ENCODE measurements at regions not wholly inside any gene's neighbourhood (a gene's known extent, or its start where the extent isn't known, plus 50 kb on each side); places are given as distances from the start of the nearest gene placed in this dataset.

- CTCF ChIA-PET: no interaction called here
- POLR2A ChIA-PET: no interaction called here
Observed at GRCh38 chr11:11178671-11179638, 174.1 kb downstream of the CSNK2A3 start.

- ChIA-PET CTCF (no interaction called here), POLR2A (no interaction called here)
Observed at GRCh38 chr11:11177156-11177808, 175.8 kb downstream of the CSNK2A3 start.

GRCh38 chr11:11173316-11174025 is 179.6 kb downstream of the CSNK2A3 start:
- ChIA-PET CTCF (no interaction called here), POLR2A (no interaction called here)

GRCh38 chr11:11171854-11172253 is 181.2 kb downstream of the CSNK2A3 start:
- POLR2A ChIA-PET: no interaction called here
- CTCF ChIA-PET: no interaction called here

- CTCF ChIA-PET: no interaction called here
- POLR2A ChIA-PET: no interaction called here
Observed at GRCh38 chr11:11171285-11171684, 181.8 kb downstream of the CSNK2A3 start.

- CTCF ChIA-PET: interaction anchor here (1.0 to 1.1 kb wide), 2 partner anchors 14 to 15 kb away, joined by 3 to 4 read pairs; no protein-coding TSS in a partner anchor
- POLR2A ChIA-PET: no interaction called here
Observed at GRCh38 chr11:11170352-11171084, 182.5 kb downstream of the CSNK2A3 start.

- ChIA-PET CTCF (interaction anchor here (1.0 to 1.1 kb wide), 2 partner anchors 13 to 15 kb away, joined by 3 to 4 read pairs; no protein-coding TSS in a partner anchor), POLR2A (no interaction called here)
Observed at GRCh38 chr11:11169715-11170351, 183.2 kb downstream of the CSNK2A3 start.

GRCh38 chr11:11167806-11168205 is 185.2 kb downstream of the CSNK2A3 start:
- POLR2A ChIA-PET: no interaction called here
- CTCF ChIA-PET: no interaction called here

GRCh38 chr11:11164334-11164690 is 188.7 kb downstream of the CSNK2A3 start:
- ChIA-PET CTCF (no interaction called here), POLR2A (no interaction called here)

GRCh38 chr11:11163669-11164333 is 189.2 kb downstream of the CSNK2A3 start:
- ChIA-PET CTCF (no interaction called here), POLR2A (no interaction called here)

- CTCF ChIA-PET: no interaction called here
- POLR2A ChIA-PET: no interaction called here
Observed at GRCh38 chr11:11163236-11163635, 189.8 kb downstream of the CSNK2A3 start.

- ChIA-PET POLR2A (no interaction called here), CTCF (interaction anchor here (0.7 to 1.9 kb wide), 3 partner anchors 121 to 415 kb away, joined by 3 to 6 read pairs (median 3); no protein-coding TSS in a partner anchor)
Observed at GRCh38 chr11:11157185-11157584, 195.9 kb downstream of the CSNK2A3 start.

GRCh38 chr11:11155962-11156815 is 196.9 kb downstream of the CSNK2A3 start:
- POLR2A ChIA-PET: no interaction called here

GRCh38 chr11:11152877-11153276 is 200.2 kb downstream of the CSNK2A3 start:
- ChIA-PET POLR2A (no interaction called here), CTCF (no interaction called here)

More at GRCh38 chr11:11155962-11156815, 196.9 kb downstream of the CSNK2A3 start:
- CTCF ChIA-PET: interaction anchor here (0.6 to 1.9 kb wide), 6 partner anchors 14 to 276 kb away, joined by 3 to 6 read pairs (median 3); no protein-coding TSS in a partner anchor

- ChIA-PET CTCF (interaction anchor here (1.6 kb wide), 1 partner anchor 216 kb away, joined by 4 read pairs; no protein-coding TSS in a partner anchor), POLR2A (no interaction called here)
Observed at GRCh38 chr11:11149671-11150459, 203.2 kb downstream of the CSNK2A3 start.

GRCh38 chr11:11148596-11148995 is 204.5 kb downstream of the CSNK2A3 start:
- ChIA-PET POLR2A (no interaction called here), CTCF (interaction anchor here (1.6 kb wide), 1 partner anchor 215 kb away, joined by 4 read pairs; no protein-coding TSS in a partner anchor)

- POLR2A ChIA-PET: no interaction called here
Observed at GRCh38 chr11:11148104-11148509, 204.9 kb downstream of the CSNK2A3 start.

More at GRCh38 chr11:11148104-11148509, 204.9 kb downstream of the CSNK2A3 start:
- CTCF ChIA-PET: no interaction called here
